HEK293 (cell line): ENCODE measurements at regions not wholly inside any gene's neighbourhood (a gene's known extent, or its start where the extent isn't known, plus 50 kb on each side); places are given as distances from the start of the nearest gene placed in this dataset.

Source experiments
- CTCF ChIA-PET: fragments of 350-600 bp; formaldehyde crosslinking; extraction: SDS; loops from one replicate; lab custom pipeline; 2021; ENCODE audit warnings: antibody characterized with exemption; lab: Yijun Ruan, JAX
- POLR2A ChIA-PET: fragments of 300-600 bp; formaldehyde crosslinking; extraction: SDS; loops from one replicate; lab custom pipeline; 2020; ENCODE audit warnings: antibody characterized with exemption, inconsistent platforms; lab: Yijun Ruan, JAX
- H3K27ac ChIP-seq: fragments of 200-500 bp; sonication (Bioruptor generic); 2 replicates; pipeline ENCODE4 v1.5.1; 2014; ENCODE audit warnings: low read depth, low read length, control low read depth, inconsistent platforms; ENCODE audit errors: extremely low read depth
- H3K36me3 ChIP-seq, 2 experiments: fragments of 200-500 bp in 1 of 2; sonication (Bioruptor generic) in 1 of 2; 1 replicate in 1 of 2; 2 replicates in 1 of 2; pipeline ENCODE4 v1.5.1; 2014 to 2017; ENCODE audit warnings: inconsistent platforms in 2 of 2, low read length in 2 of 2; ENCODE audit not compliant: control insufficient read depth in 2 of 2, insufficient read depth in 1 of 2
- H3K4me1 ChIP-seq: fragments of 200-500 bp; sonication (Bioruptor generic); 2 replicates; pipeline ENCODE4 v1.5.1; 2014; ENCODE audit warnings: mild to moderate bottlenecking, low read length, inconsistent platforms; ENCODE audit not compliant: control insufficient read depth, insufficient read depth
- H3K4me3 ChIP-seq: 2 replicates; pipeline ENCODE4 v1.5.1; 2011; ENCODE audit warnings: low read depth, mild to moderate bottlenecking, control low read depth, low read length, moderate library complexity
- H3K9me3 ChIP-seq: fragments of 200-500 bp; sonication (Bioruptor generic); 2 replicates; pipeline ENCODE4 v1.5.1; 2014; ENCODE audit warnings: low read depth, low read length, inconsistent platforms; ENCODE audit not compliant: control insufficient read depth, insufficient read depth
- BCL11A ChIP-seq: fragments of 450-650 bp; formaldehyde crosslinking; IDR thresholded peaks from 2 replicates; pipeline ENCODE4 v1.5.1; 2016; ENCODE audit warnings: low read depth, missing biosample characterization, missing genetic modification characterization
- BCL11B ChIP-seq: fragments of 450-650 bp; formaldehyde crosslinking; IDR thresholded peaks from 2 replicates; pipeline ENCODE4 v1.5.1; 2016; ENCODE audit warnings: low read depth, missing biosample characterization, missing genetic modification characterization
- GLIS2 ChIP-seq: fragments of 450-650 bp; formaldehyde crosslinking; IDR thresholded peaks from 2 replicates; pipeline ENCODE4 v1.5.1; 2016; ENCODE audit warnings: missing biosample characterization, missing genetic modification characterization
- KLF10 ChIP-seq: fragments of 450-650 bp; IDR thresholded peaks from 2 replicates; pipeline ENCODE4 v1.5.1; 2018; ENCODE audit warnings: missing biosample characterization, mild to moderate bottlenecking, missing genetic modification characterization
- SP2 ChIP-seq: fragments of 450-650 bp; formaldehyde crosslinking; IDR thresholded peaks from 2 replicates; pipeline ENCODE4 v1.5.1; 2016; ENCODE audit warnings: missing biosample characterization, missing genetic modification characterization
- SP3 ChIP-seq: fragments of 450-650 bp; formaldehyde crosslinking; IDR thresholded peaks from 2 replicates; pipeline ENCODE4 v1.5.1; 2016; ENCODE audit warnings: missing biosample characterization, missing genetic modification characterization
- ZBTB11 ChIP-seq: fragments of 450-650 bp; formaldehyde crosslinking; conservative IDR thresholded peaks from 2 replicates; pipeline ENCODE4 v1.5.1; 2016; ENCODE audit warnings: low read depth, missing biosample characterization, missing genetic modification characterization
- ZBTB48 ChIP-seq: fragments of 450-650 bp; formaldehyde crosslinking; IDR thresholded peaks from 2 replicates; pipeline ENCODE4 v1.5.1; 2016; ENCODE audit warnings: missing biosample characterization, missing genetic modification characterization
- ZEB2 ChIP-seq: fragments of 450-650 bp; formaldehyde crosslinking; IDR thresholded peaks from 2 replicates; pipeline ENCODE4 v1.5.1; 2016; ENCODE audit warnings: missing biosample characterization, missing genetic modification characterization
- ZFP69B ChIP-seq: fragments of 450-650 bp; formaldehyde crosslinking; IDR thresholded peaks from 2 replicates; pipeline ENCODE4 v1.5.1; 2016; ENCODE audit warnings: missing biosample characterization, missing genetic modification characterization
- ZNF155 ChIP-seq: fragments of 450-650 bp; formaldehyde crosslinking; IDR thresholded peaks from 2 replicates; pipeline ENCODE4 v1.5.1; 2016; ENCODE audit warnings: missing biosample characterization, missing genetic modification characterization
- ZNF223 ChIP-seq: fragments of 450-650 bp; formaldehyde crosslinking; IDR thresholded peaks from 2 replicates; pipeline ENCODE4 v1.5.1; 2016; ENCODE audit warnings: missing biosample characterization, missing genetic modification characterization
- ZNF280C ChIP-seq: fragments of 450-650 bp; formaldehyde crosslinking; IDR thresholded peaks from 2 replicates; pipeline ENCODE4 v1.5.1; 2016; ENCODE audit warnings: missing biosample characterization, missing genetic modification characterization
- ZNF394 ChIP-seq: fragments of 450-650 bp; formaldehyde crosslinking; IDR thresholded peaks from 2 replicates; pipeline ENCODE4 v1.5.1; 2016; ENCODE audit warnings: missing biosample characterization, missing genetic modification characterization, mild to moderate bottlenecking, moderate library complexity, borderline replicate concordance
- ZNF510 ChIP-seq: fragments of 450-650 bp; formaldehyde crosslinking; IDR thresholded peaks from 2 replicates; pipeline ENCODE4 v1.5.1; 2018; ENCODE audit warnings: mild to moderate bottlenecking, missing genetic modification characterization, missing biosample characterization; ENCODE audit not compliant: insufficient replicate concordance
- ZNF560 ChIP-seq: fragments of 450-650 bp; formaldehyde crosslinking; IDR thresholded peaks from 2 replicates; pipeline ENCODE4 v1.5.1; 2017; ENCODE audit warnings: missing biosample characterization, missing genetic modification characterization, borderline replicate concordance
- ZNF600 ChIP-seq: fragments of 450-650 bp; formaldehyde crosslinking; IDR thresholded peaks from 2 replicates; pipeline ENCODE4 v1.5.1; 2016; ENCODE audit warnings: missing biosample characterization, missing genetic modification characterization
- ZNF621 ChIP-seq: fragments of 450-650 bp; formaldehyde crosslinking; IDR thresholded peaks from 2 replicates; pipeline ENCODE4 v1.5.1; 2017; ENCODE audit warnings: missing biosample characterization, missing genetic modification characterization
- ZNF707 ChIP-seq: fragments of 450-650 bp; formaldehyde crosslinking; IDR thresholded peaks from 2 replicates; pipeline ENCODE4 v1.5.1; 2016; ENCODE audit warnings: missing biosample characterization, missing genetic modification characterization
- ZNF768 ChIP-seq: fragments of 450-650 bp; formaldehyde crosslinking; IDR thresholded peaks from 2 replicates; pipeline ENCODE4 v1.5.1; 2018; ENCODE audit warnings: missing biosample characterization, mild to moderate bottlenecking, missing genetic modification characterization
- ZNF777 ChIP-seq: fragments of 450-650 bp; formaldehyde crosslinking; IDR thresholded peaks from 2 replicates; pipeline ENCODE4 v1.5.1; 2017; ENCODE audit warnings: missing biosample characterization, missing genetic modification characterization, borderline replicate concordance
- ZSCAN23 ChIP-seq: fragments of 450-650 bp; formaldehyde crosslinking; IDR thresholded peaks from 2 replicates; pipeline ENCODE4 v1.5.1; 2016; ENCODE audit warnings: missing biosample characterization, missing genetic modification characterization
- TF ChIP-seq, protein P1 (sequence below): fragments of 450-650 bp; formaldehyde crosslinking; IDR thresholded peaks from 2 replicates; pipeline ENCODE4 v1.5.1; 2016; ENCODE audit warnings: missing biosample characterization, missing genetic modification characterization
- TF ChIP-seq, protein P2 (sequence below): fragments of 450-650 bp; formaldehyde crosslinking; IDR thresholded peaks from 2 replicates; pipeline ENCODE4 v1.5.1; 2016; ENCODE audit warnings: missing biosample characterization, missing genetic modification characterization
- TF ChIP-seq, protein P3 (sequence below): fragments of 450-650 bp; formaldehyde crosslinking; IDR thresholded peaks from 2 replicates; pipeline ENCODE4 v1.5.1; 2017; ENCODE audit warnings: missing biosample characterization, mild to moderate bottlenecking, missing genetic modification characterization, moderate library complexity
- TF ChIP-seq, protein P4 (sequence below): fragments of 450-650 bp; formaldehyde crosslinking; IDR thresholded peaks from 2 replicates; pipeline ENCODE4 v1.5.1; 2017; ENCODE audit warnings: missing biosample characterization, missing genetic modification characterization

- no peak for TF ChIP-seq ZNF280C (tag by site-specific recombination)
- TF ChIP-seq ZBTB11 (tag by site-specific recombination), result no peak
- TF ChIP-seq ZNF560 (tag by site-specific recombination), result no peak
- no peak for TF ChIP-seq ZNF394
- TF ChIP-seq ZBTB48 (tag by site-specific recombination), result no peak
- TF ChIP-seq, protein P1, sequence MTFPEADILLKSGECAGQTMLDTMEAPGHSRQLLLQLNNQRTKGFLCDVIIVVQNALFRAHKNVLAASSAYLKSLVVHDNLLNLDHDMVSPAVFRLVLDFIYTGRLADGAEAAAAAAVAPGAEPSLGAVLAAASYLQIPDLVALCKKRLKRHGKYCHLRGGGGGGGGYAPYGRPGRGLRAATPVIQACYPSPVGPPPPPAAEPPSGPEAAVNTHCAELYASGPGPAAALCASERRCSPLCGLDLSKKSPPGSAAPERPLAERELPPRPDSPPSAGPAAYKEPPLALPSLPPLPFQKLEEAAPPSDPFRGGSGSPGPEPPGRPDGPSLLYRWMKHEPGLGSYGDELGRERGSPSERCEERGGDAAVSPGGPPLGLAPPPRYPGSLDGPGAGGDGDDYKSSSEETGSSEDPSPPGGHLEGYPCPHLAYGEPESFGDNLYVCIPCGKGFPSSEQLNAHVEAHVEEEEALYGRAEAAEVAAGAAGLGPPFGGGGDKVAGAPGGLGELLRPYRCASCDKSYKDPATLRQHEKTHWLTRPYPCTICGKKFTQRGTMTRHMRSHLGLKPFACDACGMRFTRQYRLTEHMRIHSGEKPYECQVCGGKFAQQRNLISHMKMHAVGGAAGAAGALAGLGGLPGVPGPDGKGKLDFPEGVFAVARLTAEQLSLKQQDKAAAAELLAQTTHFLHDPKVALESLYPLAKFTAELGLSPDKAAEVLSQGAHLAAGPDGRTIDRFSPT (tag by site-specific recombination), result no peak
- no peak for TF ChIP-seq ZNF223
- TF ChIP-seq ZNF155 (tag by site-specific recombination), result no peak
- no peak for TF ChIP-seq ZSCAN23 (tag by site-specific recombination)
- TF ChIP-seq SP3 (tag by site-specific recombination), result no peak
- TF ChIP-seq, protein P2, sequence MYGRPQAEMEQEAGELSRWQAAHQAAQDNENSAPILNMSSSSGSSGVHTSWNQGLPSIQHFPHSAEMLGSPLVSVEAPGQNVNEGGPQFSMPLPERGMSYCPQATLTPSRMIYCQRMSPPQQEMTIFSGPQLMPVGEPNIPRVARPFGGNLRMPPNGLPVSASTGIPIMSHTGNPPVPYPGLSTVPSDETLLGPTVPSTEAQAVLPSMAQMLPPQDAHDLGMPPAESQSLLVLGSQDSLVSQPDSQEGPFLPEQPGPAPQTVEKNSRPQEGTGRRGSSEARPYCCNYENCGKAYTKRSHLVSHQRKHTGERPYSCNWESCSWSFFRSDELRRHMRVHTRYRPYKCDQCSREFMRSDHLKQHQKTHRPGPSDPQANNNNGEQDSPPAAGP (tag by site-specific recombination), result no peak
- TF ChIP-seq ZNF600 (tag by site-specific recombination), result no peak
- TF ChIP-seq, protein P3, sequence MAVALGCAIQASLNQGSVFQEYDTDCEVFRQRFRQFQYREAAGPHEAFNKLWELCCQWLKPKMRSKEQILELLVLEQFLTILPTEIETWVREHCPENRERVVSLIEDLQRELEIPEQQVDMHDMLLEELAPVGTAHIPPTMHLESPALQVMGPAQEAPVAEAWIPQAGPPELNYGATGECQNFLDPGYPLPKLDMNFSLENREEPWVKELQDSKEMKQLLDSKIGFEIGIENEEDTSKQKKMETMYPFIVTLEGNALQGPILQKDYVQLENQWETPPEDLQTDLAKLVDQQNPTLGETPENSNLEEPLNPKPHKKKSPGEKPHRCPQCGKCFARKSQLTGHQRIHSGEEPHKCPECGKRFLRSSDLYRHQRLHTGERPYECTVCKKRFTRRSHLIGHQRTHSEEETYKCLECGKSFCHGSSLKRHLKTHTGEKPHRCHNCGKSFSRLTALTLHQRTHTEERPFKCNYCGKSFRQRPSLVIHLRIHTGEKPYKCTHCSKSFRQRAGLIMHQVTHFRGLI (tag by site-specific recombination), result no peak
Measured at GRCh38 chr13:65090186-65090585, 2139.9 kb downstream of the PCDH9 start (continued).

DNA sequence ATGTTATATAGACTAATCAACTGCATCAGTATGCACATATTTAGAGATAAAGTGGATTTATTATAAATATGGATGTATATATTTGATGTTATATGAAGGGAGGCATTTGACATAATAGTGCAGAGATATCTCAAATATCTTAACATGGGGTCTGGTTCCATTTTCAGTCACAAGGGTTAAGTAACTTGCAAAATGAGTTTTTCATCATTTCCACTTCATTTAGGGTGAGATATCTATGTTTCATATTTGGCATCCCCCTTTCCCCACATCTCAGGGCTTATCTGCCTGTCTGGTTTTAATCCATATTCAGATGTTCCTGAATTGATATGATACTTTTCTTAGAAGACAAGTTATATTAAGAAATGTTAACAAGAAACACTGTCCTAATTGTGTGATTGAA is 2141.2 kb downstream of the PCDH9 start:
- ChIA-PET POLR2A (no interaction called here), CTCF (no interaction called here)
- no peak overlapping the region for H3K27ac ChIP-seq
- H3K4me1 ChIP-seq, result no peaks in the 10 kb centered on the region
- no peaks in the 10 kb centered on the region for H3K36me3 ChIP-seq
- no peaks in the 10 kb centered on the region for H3K9me3 ChIP-seq
- no peak overlapping the region for H3K4me3 ChIP-seq
- TF ChIP-seq GLIS2 (tag by site-specific recombination), result no peak
- TF ChIP-seq ZEB2 (tag by site-specific recombination), result no peak
- no peak for TF ChIP-seq ZNF510
- no peak for TF ChIP-seq KLF10 (tag by site-specific recombination)
- TF ChIP-seq ZFP69B, result no peak
- no peak for TF ChIP-seq ZNF621 (tag by site-specific recombination)
- no peak for TF ChIP-seq BCL11A (tag by site-specific recombination)
- no peak for TF ChIP-seq SP3 (tag by site-specific recombination)
- no peak for TF ChIP-seq SP2 (tag by site-specific recombination)
- no peak for TF ChIP-seq ZNF707
- TF ChIP-seq, protein P4, sequence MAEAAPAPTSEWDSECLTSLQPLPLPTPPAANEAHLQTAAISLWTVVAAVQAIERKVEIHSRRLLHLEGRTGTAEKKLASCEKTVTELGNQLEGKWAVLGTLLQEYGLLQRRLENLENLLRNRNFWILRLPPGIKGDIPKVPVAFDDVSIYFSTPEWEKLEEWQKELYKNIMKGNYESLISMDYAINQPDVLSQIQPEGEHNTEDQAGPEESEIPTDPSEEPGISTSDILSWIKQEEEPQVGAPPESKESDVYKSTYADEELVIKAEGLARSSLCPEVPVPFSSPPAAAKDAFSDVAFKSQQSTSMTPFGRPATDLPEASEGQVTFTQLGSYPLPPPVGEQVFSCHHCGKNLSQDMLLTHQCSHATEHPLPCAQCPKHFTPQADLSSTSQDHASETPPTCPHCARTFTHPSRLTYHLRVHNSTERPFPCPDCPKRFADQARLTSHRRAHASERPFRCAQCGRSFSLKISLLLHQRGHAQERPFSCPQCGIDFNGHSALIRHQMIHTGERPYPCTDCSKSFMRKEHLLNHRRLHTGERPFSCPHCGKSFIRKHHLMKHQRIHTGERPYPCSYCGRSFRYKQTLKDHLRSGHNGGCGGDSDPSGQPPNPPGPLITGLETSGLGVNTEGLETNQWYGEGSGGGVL (tag by site-specific recombination), result no peak
- no peak for TF ChIP-seq ZNF777 (tag by site-specific recombination)
- no peak for TF ChIP-seq ZNF768
- TF ChIP-seq BCL11B (tag by site-specific recombination), result no peak
